GM12892 (cell line): ENCODE measurements at regions not wholly inside any gene's neighbourhood (a gene's known extent, or its start where the extent isn't known, plus 50 kb on each side); places are given as distances from the start of the nearest gene placed in this dataset.

ENCODE experiments used
- POLR2A ChIP-seq: IDR thresholded peaks from 2 replicates; pipeline ENCODE4 v1.6.1; 2011; ENCODE audit warnings: low read depth, low read length, control low read depth
- TAF1 ChIP-seq: IDR thresholded peaks from 2 replicates; pipeline ENCODE4 v1.6.1; 2011; ENCODE audit warnings: low read depth, mild to moderate bottlenecking, control low read depth, low read length, borderline replicate concordance

DNA sequence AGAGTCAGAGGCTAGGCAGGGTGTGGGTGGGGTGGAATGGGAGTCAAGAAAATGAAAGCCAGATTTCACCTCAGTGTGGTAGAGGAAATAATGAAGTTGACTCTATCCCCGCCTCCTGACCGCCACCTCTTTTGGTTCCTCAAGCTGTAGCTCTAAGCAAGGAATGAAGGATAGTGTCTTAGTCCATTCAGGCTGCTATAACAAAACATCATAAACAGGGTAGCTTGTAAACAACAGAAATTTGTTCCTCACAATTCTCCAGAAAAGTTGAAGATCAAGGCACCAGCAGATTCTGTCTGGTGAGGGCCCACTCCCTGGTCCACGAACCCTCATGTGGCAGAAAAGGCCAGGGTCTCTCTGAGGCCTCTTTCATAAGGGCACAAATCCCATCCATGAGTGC, 109.1 kb upstream of the AMN1 start:
- no peak for TF ChIP-seq POLR2A
- TF ChIP-seq TAF1 = no peak
